ENCODE measurements at regions not wholly inside any gene's neighbourhood (a gene's known extent, or its start where the extent isn't known, plus 50 kb on each side); places are given as distances from the start of the nearest gene placed in this dataset.

GRCh38 chr3:152196782-152197181 is 71.9 kb upstream of the MBNL1 start:
- intact Hi-C loops (cut with DNase I) = loop anchor here (10.0 kb wide), 1 partner anchor 248 kb away; no protein-coding TSS in a partner anchor
- peak overlapping the region; percentile 76 for H3K27ac ChIP-seq

GRCh38 chr3:152197451-152197850 is 71.3 kb upstream of the MBNL1 start:
- Histone ChIP-seq H3K4me3 (peak overlapping the region; percentile 22), H3K27me3 (ENCODE audit: low read depth) (no peaks in the 10 kb centered on the region), H3K36me3 (no peaks in the 10 kb centered on the region), H3K9me3 (no peaks in the 10 kb centered on the region), H3K4me1 (peaks cover 38% of the 10 kb centered on the region), H3K27ac (peak overlapping the region; percentile 76)
- no peak for TF ChIP-seq CTCF (IDR thresholded peaks at IDR 0.05)
- no peak for DNase-seq
- peak; percentile 46 to 75 for ATAC-seq
- intact Hi-C loops (cut with DNase I) = loop anchor here (10.0 kb wide), 1 partner anchor 247 kb away; no protein-coding TSS in a partner anchor

More at GRCh38 chr3:152196782-152197181, 71.9 kb upstream of the MBNL1 start:
- Histone ChIP-seq H3K36me3 (no peaks in the 10 kb centered on the region), H3K4me3 (peak overlapping the region; percentile 22), H3K9me3 (no peaks in the 10 kb centered on the region), H3K27me3 (ENCODE audit: low read depth) (no peaks in the 10 kb centered on the region), H3K4me1 (peaks cover 34% of the 10 kb centered on the region)
- DNase-seq (no peak), ATAC-seq (peak; percentile 64 to 72)
- TF ChIP-seq CTCF (IDR thresholded peaks at IDR 0.05) = no peak

- TF ChIP-seq CTCF (IDR thresholded peaks at IDR 0.05) = no peak
- Histone ChIP-seq H3K27ac (peak overlapping the region; percentile 76), H3K27me3 (ENCODE audit: low read depth) (no peaks in the 10 kb centered on the region), H3K4me3 (no peak overlapping the region), H3K9me3 (no peaks in the 10 kb centered on the region), H3K36me3 (no peaks in the 10 kb centered on the region), H3K4me1 (peaks cover 38% of the 10 kb centered on the region)
- intact Hi-C loops (cut with DNase I) = loop anchor here (10.0 kb wide), 1 partner anchor 247 kb away; no protein-coding TSS in a partner anchor
- DNase-seq = no peak
- no peak for ATAC-seq
Measured at GRCh38 chr3:152197937-152198336, 70.8 kb upstream of the MBNL1 start.

GRCh38 chr3:152198665-152199064 is 70.1 kb upstream of the MBNL1 start:
- H3K36me3 ChIP-seq = no peaks in the 10 kb centered on the region
- intact Hi-C loops (cut with DNase I) = loop anchor here (10.0 kb wide), 1 partner anchor 246 kb away; no protein-coding TSS in a partner anchor
- H3K27ac ChIP-seq = peak overlapping the region; percentile 76
- H3K27me3 ChIP-seq (ENCODE audit: low read depth) = no peaks in the 10 kb centered on the region
- peaks cover 33% of the 10 kb centered on the region for H3K4me1 ChIP-seq
- ATAC-seq (no peak), DNase-seq (no peak)
- H3K4me3 ChIP-seq = no peak overlapping the region
- no peak for TF ChIP-seq CTCF (IDR thresholded peaks at IDR 0.05)
- H3K9me3 ChIP-seq = no peaks in the 10 kb centered on the region

GRCh38 chr3:152199102-152199840 is 69.5 kb upstream of the MBNL1 start:
- no peaks in the 10 kb centered on the region for H3K9me3 ChIP-seq
- H3K36me3 ChIP-seq = no peaks in the 10 kb centered on the region
- DNase-seq (no peak), ATAC-seq (peak; percentile 6 to 61)
- H3K27me3 ChIP-seq (ENCODE audit: low read depth) = no peaks in the 10 kb centered on the region
- no peak for TF ChIP-seq CTCF (IDR thresholded peaks at IDR 0.05)
- H3K4me1 ChIP-seq = peaks cover 34% of the 10 kb centered on the region
- peak overlapping the region; percentile 76 for H3K27ac ChIP-seq
- no peak overlapping the region for H3K4me3 ChIP-seq
- intact Hi-C loops (cut with DNase I) = loop anchor here (10.0 kb wide), 1 partner anchor 246 kb away; no protein-coding TSS in a partner anchor

Data from lower lobe of right lung (tissue), 2 donors.